Hematopoietic multipotent progenitor cell (in vitro differentiated cells): ENCODE measurements at regions not wholly inside any gene's neighbourhood (a gene's known extent, or its start where the extent isn't known, plus 50 kb on each side); places are given as distances from the start of the nearest gene placed in this dataset.
"Not testable (repeated sequence)": the region's sequence is repeated elsewhere in the genome, so short reads cannot be mapped to it uniquely, and the experiment has no call there.

ENCODE experiments used
- DNase-seq, 3 donors: peaks; one replicate each; pipeline ENCODE4 v3.0.0-alpha.2; 2011 to 2015; ENCODE audit warnings: low read depth in 2 of 3, low spot score in 2 of 3

DNA sequence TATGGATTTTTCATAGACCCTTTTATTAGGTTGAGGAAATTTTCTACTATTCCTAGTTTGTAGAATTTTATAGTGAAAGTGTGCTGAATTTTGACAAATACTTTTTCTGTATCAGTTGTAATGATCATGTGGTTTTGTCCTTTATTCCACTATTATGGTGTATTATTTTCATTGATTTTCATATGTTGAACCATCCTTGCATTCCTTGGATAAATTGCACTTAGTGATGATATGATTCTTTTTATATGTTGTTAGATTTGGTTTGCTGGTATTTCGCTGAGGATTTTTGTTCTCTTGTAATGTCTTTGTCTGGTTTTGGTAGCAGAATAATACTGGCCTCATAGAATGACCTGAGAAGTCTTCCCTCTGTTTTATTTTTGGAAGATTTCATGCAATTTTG lies 140.6 kb upstream of the CDK6 start:
- no peak for DNase-seq

GRCh38 chr7:92973974-92974373 lies 137.6 kb upstream of the CDK6 start:
- no peak for DNase-seq

- DNase-seq, result no peak
Measured at GRCh38 chr7:92973293-92973731, 136.9 kb upstream of the CDK6 start.

GRCh38 chr7:92972441-92972840 lies 136.1 kb upstream of the CDK6 start:
- DNase-seq, result no peak

- no peak for DNase-seq
Measured at GRCh38 chr7:92969061-92969460, 132.7 kb upstream of the CDK6 start.

- DNase-seq, result no peak
Measured at GRCh38 chr7:92968502-92968901, 132.1 kb upstream of the CDK6 start.

- DNase-seq, result no peak
Measured at GRCh38 chr7:92967238-92967637, 130.9 kb upstream of the CDK6 start.

DNA sequence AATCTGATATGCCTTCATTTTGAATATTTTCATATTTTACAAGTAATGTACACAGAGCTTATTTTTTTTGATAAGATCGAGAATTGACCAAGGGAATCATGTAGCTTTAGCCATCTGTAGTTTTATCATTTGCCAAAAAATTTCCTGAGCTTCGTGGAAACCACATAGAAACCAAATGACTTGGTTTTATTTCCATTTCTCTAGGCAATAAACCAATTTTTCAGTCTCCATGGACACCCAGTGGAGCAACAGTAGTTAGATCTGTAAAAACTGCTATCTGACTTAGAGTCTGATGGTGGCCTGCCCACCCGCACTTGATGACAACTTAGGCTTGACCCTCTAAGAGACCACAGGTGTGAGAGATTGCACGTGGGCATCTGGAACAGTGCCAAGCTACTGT lies 127.8 kb upstream of the CDK6 start:
- DNase-seq, result no peak

GRCh38 chr7:92963566-92963965 lies 127.2 kb upstream of the CDK6 start:
- no peak for DNase-seq

- DNase-seq, result no peak
Measured at GRCh38 chr7:92961961-92962360, 125.6 kb upstream of the CDK6 start.

DNA sequence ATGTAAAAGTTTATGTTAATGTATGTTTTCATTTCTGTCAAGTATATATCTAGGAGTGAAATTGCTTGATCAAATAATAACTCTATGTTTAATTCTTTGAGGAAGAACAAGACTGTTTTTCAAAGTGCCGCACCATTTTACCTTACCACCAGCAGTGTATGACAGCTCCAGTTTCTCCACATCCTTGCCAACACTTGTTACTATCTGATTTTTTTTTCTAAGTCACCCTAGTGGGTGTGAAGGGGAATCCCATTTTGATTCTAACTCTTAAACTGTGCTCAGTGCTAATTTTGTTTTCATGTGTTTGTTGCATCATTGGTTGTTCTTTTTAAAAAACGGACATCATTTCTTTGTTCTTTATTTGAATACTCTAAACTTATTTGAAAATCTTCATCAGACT lies 120.2 kb upstream of the CDK6 start:
- DNase-seq, result no peak

- no peak for DNase-seq
Measured at GRCh38 chr7:92955081-92955480, 118.7 kb upstream of the CDK6 start.

DNA sequence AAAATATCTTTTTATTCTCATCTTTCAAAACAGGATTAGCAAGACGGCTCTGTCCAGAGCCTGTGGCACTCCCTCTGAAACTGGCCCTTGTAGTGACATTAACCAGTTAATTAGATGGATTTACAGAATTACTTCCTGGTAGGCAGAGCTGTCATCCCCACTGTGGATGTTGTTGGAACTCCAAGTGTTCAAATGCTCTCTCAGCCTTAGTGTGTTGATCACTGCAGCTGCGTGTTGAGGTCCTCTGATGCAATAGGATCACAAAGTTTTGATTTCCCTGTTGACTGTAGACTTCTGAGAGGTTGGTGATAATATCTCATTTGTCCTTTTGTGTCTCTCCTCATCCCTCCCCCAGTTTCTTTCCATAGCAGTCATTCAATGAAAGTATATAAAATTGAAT lies 117.3 kb upstream of the CDK6 start:
- no peak for DNase-seq

DNA sequence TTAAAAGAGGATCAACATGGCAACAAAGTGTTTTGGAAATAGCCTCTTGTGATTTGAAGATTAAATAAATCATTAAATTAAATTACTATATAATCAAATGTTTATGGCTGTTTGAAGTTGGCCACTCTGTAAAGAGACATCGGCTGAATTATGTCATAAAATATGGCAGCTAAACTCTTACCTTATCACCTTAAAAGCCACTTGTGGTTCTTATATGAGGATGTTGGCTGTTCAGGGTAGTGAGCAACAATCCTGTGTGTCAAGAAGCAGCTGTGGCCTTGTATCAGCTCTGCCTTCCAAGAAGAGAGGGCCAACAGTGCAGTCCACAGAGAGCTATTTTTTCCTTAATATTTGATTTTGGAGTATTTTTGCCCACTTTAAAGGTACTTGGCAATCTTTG lies 113.4 kb upstream of the CDK6 start:
- no peak for DNase-seq

GRCh38 chr7:92945840-92946239 lies 109.5 kb upstream of the CDK6 start:
- DNase-seq, result no peak

- DNase-seq, result no peak
Measured at GRCh38 chr7:92944633-92945032, 108.3 kb upstream of the CDK6 start.

DNA sequence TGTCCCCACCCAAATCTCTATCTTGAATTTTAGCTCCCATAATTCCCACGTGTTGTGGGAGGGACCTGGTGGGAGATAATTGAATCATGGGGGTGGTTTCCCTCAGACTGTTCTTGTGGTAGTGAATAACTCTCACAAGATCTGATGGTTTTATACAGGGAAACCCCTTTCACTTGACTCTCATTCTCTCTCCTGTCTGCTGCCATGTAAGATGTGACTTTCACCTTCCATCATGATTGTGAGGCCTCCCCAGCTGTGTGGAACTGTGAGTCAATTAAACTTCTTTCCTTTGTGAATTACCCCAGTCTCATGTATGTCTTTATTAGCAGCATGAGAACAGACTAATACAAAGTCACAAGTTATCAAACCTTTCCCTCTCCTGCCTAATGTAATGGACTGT lies 106.3 kb upstream of the CDK6 start:
- not testable (repeated sequence) for DNase-seq

DNA sequence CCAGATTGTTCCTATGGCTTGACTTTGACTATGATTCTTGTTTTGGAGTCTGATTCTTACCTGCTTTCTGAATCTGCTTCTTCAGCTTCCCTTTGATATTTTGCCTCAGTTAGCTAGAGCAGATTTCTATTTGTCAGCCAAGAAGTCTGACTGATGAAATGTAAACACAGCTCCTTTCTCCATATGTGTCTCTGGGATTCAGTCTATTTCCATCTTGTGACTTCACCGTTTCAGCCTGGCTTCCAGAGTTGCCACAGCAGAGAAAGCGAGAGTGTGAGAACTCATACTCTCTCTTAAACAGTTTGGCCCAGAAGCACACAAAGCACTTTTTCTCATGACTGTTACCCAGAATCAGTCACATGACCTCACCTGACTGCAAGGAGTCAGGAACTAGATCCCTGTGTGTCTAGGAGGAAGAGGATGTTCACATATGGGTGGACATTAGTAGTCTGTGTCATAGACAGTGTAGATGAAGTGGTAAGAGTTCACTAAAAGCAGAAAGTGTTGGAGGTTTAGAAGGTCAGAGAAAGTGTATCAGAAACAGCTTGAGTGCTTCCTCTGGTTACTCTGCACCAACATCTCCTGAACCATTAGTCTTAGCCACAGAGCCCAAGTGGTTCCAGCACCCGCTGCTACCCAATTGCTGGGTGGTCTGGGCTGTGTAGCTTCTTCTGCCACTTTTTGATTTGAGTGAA lies 103.4 kb upstream of the CDK6 start:
- DNase-seq, result no peak

DNA sequence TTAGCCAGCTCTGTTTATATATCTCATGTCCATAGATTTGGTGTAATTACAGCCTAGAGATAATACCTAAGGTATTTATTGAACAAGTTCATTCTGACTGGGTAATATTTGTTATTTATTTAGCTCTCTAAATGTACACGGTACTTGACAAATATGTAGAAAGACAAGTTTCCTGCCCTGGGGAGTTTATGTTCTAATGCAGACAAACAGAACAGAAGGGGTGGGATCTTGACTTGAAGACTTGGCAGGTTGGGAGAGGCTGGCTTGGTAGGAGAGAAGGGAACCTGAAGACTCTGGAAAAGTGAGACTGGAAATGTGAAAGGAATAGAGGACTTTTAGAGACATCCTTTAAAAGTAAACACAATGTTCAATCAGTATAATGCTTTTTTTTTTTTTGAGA lies 97.7 kb upstream of the CDK6 start:
- no peak for DNase-seq

DNA sequence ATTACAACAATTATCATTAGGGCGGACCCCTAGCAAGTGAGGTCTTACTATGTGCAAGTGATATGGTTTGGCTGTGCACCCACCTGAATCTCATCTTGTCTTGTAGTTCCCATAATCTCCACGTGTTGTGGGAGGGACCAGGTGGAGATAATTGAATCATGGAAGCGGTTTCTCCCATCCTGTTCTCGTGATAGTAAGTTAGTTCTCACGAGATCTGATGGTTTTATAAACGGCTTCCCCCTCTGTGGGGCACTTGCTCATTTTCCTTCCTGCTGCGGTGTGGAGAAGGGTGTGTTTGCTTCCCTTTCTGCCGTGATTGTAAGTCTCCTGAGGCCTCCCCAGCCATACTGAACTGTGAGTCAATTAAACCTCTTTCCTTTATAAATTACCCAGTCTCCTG lies 96.1 kb upstream of the CDK6 start:
- DNase-seq, result no peak

GRCh38 chr7:92930404-92930803 lies 94.0 kb upstream of the CDK6 start:
- DNase-seq, result no peak

GRCh38 chr7:92926697-92927044 lies 90.3 kb upstream of the CDK6 start:
- no peak for DNase-seq
